ENCODE measurements at regions not wholly inside any gene's neighbourhood (a gene's known extent, or its start where the extent isn't known, plus 50 kb on each side); places are given as distances from the start of the nearest gene placed in this dataset.

DNA sequence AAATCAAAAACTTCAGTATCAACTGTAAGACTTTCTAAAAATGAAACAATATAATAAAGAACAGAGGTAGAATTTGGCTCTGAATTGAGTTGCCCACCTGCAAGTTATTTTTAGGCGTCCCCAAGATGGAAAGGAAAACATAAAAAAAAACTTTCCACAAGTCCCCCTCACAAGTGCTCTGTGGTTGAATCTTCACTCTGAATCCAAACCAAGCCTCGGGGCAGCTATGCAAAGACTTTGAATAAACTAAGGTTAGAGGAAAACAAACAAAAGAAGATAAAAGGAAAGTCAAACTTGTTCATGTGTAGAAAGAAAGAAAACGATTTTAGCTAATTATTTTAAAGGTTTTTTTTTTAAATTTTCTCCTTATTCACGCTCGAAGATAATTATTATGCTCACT is 372.4 kb upstream of the SLIT2 start:
- no peak for DNase-seq

DNA sequence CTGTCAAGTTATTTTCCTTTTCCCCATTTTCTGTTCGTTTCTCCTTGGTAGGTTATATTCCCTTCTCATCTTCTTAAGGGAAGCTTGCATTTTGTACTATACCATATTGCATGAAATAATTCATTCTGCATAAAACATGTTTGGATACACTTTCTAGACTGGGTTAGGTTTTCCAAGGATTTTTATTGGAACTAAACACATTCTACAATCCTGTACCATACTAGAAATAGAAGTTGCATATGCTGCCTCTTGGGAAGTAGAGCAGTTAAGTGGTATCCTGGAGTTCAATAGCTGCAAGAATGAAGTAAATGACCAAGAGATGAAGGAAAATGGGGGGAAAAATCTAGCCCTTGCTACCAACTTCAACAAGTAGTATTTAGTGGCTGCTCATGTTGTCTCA is 393.7 kb upstream of the SLIT2 start:
- no peak for DNase-seq

DNA sequence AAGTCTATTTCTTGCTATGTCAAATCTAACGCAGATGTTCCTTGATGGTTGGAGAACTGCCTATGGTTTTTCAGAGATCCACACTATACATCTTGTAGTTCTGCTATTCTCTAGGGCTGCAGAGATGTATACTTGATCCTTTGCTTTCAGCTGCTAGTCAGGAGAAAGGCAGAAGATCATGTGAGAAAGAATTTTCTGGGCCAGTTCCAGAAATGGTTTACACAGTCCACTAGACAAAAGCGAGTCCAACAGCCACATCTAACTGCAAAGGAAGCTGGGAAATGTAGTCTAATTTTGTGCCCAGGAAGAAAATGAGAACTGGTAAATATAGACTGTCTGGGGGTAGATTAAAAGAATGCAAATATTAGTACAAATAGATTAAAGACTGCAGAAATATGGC is 394.3 kb upstream of the SLIT2 start:
- DNase-seq = no peak

GRCh38 chr4:19850909-19851308 is 400.8 kb upstream of the SLIT2 start:
- no peak for DNase-seq

GRCh38 chr4:19844446-19844845 is 407.3 kb upstream of the SLIT2 start:
- no peak for DNase-seq

- DNase-seq = no peak
Measured at GRCh38 chr4:19842471-19842870, 409.2 kb upstream of the SLIT2 start.

- DNase-seq = no peak
Measured at GRCh38 chr4:19838858-19839257, 412.8 kb upstream of the SLIT2 start.

DNA sequence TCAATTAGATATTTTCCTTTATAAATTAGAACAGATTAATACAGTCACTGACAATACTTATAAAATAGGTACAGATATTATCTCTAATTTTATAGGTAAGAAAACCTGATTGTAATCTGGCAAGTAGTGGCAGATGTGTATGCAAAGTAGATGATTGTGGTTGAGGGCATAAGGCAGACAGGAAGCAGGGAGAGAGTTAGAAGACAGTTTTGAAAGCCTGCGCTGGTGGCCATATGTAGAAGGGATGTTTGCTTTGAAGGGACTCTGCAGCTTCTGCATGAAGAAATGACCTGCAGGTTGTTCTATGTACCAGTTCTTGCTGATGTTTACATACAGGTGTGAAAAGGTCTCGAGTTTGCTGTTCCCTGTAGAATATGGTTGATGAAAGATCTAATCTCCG is 416.3 kb upstream of the SLIT2 start:
- no peak for DNase-seq

GRCh38 chr4:19832411-19832810 is 419.3 kb upstream of the SLIT2 start:
- no peak for DNase-seq

GRCh38 chr4:19831644-19832285 is 419.9 kb upstream of the SLIT2 start:
- no peak for DNase-seq

GRCh38 chr4:19829101-19829500 is 422.6 kb upstream of the SLIT2 start:
- DNase-seq = no peak

DNA sequence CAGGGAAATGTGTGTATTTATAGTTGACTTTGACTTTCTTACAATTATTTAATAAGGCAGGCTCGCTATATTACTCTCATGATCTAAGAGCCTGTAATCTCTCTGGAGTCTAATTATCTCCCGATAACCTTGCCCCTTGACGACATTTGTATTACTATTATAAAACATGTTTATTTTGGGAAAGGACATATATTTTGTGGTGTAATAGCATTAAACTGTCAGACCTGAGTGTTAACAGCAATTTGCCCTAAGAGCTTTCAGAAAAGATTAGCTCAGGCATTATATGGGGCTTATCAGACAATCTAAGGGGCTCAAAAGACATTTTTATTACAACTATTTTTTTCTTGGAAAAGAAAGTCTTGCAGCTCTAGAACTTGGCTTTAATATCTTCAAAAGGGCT is 427.9 kb upstream of the SLIT2 start:
- DNase-seq = no peak

DNA sequence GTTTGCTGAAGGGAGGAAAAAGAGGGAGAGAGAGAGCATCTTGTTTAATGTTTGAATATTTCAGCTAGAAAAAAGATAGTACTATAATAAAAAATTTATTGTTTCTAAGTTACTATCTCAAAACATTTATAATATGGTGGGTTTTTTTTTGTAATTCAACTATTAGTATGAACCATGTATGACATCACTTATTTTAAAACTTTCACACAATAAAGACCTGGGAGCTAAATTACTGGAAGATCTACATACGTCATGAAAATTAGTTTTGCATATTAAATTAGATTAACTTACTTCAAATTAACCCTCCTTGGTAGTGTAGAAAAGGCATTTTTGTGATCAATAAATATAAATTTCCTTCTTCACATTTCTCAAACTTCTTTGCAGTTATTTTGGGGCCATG is 432.0 kb upstream of the SLIT2 start:
- no peak for DNase-seq

DNA sequence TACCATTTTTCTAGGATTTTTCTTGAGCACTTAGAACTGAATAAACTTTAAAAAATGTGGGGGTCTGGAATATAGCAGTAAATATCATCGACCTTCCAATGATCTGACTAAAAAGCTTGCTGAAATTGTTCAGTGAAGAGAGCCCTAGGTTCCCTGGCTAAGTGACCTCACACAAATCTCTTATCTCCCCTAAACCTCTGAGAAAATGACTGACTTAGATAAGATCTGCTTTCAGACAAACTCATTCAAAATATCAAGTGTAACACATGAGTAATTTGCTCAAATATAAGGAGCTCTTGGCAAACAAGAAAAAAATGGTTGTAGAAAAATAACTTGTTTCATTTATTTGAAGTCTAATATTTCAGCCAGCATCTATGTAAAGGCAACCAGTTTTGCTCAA is 441.7 kb upstream of the SLIT2 start:
- DNase-seq = no peak

DNA sequence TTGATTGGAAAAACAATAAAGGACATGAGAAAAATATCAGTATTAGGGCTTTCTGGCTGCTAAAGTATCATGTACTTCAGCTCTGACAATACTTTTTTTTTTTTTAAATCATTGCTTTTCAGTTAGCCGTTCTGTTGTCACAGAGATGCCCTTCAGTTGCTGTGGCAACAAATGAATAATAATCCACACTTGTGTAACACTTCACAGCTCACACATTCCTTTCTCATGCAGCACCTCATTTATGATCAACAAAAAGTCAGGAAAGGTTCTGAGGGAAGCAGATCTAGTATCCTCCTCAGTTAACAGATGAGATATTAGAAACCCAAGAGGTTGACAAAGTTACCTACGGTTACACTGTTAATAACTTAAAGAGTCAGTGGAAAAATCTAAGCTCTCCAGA is 444.2 kb upstream of the SLIT2 start:
- DNase-seq = peak in 1 of 2 experiments; percentile 7

- DNase-seq = no peak
Measured at GRCh38 chr4:19806865-19807264, 444.8 kb upstream of the SLIT2 start.

DNA sequence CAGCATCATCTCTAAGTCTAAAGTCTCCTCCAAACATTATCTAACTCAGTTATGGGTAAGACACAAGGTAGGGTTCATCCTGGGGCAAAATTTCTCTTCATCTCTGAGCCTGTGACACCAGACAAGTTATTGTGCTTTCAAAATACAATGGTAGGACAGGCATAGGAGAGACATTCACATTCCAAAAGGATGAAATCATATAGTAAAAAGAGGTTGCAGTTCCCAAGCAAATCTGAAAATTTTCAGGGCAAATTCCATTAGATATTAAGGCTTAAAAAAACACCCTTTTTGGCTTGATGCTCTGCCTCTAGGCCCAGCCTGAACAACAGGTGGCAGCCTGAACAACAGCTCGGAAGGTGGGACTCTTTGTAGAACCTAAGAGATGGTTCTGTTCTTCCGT is 448.3 kb upstream of the SLIT2 start:
- no peak for DNase-seq

- DNase-seq = no peak
Measured at GRCh38 chr4:19793831-19794230, 457.9 kb upstream of the SLIT2 start.

GRCh38 chr4:19791422-19792123 is 460.1 kb upstream of the SLIT2 start:
- peak in 1 of 2 experiments; percentile 3 for DNase-seq

DNA sequence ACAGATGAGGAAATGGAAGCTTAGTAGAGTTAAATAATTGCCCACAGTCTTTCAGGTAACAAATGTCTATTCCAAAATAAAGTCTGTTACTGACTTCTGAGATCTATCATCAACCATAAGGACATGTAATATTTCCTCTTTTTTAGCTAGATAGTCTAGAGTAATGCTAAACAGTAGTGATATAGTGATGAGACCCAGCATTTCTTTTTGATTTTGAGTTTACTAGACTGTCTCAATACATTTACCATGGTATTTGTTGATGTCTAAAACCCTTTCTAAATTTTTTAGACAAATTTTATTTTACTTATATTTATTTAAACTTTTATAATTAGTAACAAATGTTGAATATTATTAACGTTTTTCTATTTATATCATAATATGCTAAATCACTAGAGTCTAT is 465.1 kb upstream of the SLIT2 start:
- no peak for DNase-seq

- DNase-seq = no peak
Measured at GRCh38 chr4:19783667-19784223, 468.0 kb upstream of the SLIT2 start.

GRCh38 chr4:19780871-19781270 is 470.8 kb upstream of the SLIT2 start:
- DNase-seq = no peak

GRCh38 chr4:19776929-19777328 is 474.8 kb upstream of the SLIT2 start:
- peak in 1 of 2 experiments; percentile 13 for DNase-seq

- peak; percentile 4 to 37 for DNase-seq
Measured at GRCh38 chr4:19776021-19776459, 475.7 kb upstream of the SLIT2 start.
